DMS79 (cell line): ENCODE measurements at regions not wholly inside any gene's neighbourhood (a gene's known extent, or its start where the extent isn't known, plus 50 kb on each side); places are given as distances from the start of the nearest gene placed in this dataset.
"Not testable (repeated sequence)": the region's sequence is repeated elsewhere in the genome, so short reads cannot be mapped to it uniquely, and the experiment has no call there.

Source experiments
- DNase-seq: peaks from one replicate; lab custom pipeline; 2025; lab: John Stamatoyannopoulos, UW

GRCh38 chr20:64327223-64327549, 71.6 kb downstream of the PCMTD2 start:
- DNase-seq, result not testable (repeated sequence)

- peak; percentile 10 for DNase-seq
Observed at GRCh38 chr20:64327550-64328317, 72.2 kb downstream of the PCMTD2 start.

DNA sequence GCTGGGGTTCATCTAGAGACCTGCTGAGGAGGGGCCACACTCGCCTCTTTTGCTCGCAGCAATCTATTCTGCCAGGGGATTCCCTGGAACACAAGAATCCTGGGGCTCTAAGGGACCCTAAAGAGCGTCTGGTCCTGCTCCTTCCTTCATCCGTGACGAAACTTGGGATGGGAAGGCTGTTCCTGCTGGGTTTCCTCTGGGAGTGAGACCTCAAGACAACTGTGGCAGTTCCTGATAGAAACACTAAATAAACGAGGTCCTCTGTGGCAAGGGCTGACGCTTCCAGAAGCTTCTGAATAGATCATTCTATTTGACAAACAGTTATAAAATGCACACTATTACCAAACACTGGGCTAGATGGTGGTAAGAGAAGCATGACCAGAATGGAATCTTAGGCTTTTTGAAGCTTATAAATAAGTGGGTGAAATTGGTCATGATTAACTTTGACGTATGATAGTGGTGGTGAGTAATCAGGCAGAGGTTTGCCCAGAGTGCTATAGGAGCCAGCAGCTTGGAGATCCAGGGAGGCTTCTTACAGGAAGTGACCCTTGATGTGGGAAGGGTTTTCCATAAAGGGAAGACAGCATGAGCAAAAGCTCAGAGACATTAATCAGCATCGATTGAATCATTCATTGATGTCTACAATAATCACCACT, 73.2 kb downstream of the PCMTD2 start:
- DNase-seq, result peak; percentile 14

GRCh38 chr20:64332627-64333026, 77.1 kb downstream of the PCMTD2 start:
- DNase-seq, result not testable (repeated sequence)
